GM19452 (cell line): ENCODE measurements at regions not wholly inside any gene's neighbourhood (a gene's known extent, or its start where the extent isn't known, plus 50 kb on each side); places are given as distances from the start of the nearest gene placed in this dataset.

Experiments used
- ATAC-seq: cut with Tn5 transposase; IDR thresholded peaks from one replicate; pipeline ENCODE4 v1.9.1; 2021; ENCODE audit not compliant: unreplicated experiment

DNA sequence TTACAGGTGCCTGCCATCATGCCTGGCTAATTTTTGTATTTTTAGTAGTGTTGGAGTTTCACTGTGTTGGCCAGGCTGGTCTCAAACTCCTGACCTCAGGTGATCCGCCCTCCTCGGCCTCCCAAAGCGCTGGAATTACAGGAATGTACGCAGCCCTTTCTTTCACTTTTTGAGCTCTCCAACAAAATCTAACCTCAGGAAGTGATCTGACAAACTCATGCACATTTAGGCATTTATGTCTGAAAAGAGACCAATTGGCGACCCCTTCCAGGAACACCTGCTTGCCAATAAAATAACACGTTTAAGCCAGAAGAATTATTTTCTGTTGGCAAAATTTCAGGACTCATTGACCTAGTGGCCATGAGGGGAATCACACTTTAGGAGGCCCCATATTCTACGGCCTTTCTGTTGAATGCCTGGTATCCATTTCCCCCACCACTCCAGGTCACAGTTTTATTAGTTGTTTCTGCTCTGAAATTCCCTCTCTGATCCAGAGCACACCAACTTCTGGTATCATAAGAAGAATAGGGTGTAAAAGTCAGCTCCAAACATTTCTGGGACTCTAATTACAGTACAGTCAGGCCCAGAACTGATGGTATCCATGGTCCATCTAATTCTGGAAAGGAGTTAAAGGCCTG lies 65.8 kb upstream of the FRMD4A start:
- no peak for ATAC-seq

DNA sequence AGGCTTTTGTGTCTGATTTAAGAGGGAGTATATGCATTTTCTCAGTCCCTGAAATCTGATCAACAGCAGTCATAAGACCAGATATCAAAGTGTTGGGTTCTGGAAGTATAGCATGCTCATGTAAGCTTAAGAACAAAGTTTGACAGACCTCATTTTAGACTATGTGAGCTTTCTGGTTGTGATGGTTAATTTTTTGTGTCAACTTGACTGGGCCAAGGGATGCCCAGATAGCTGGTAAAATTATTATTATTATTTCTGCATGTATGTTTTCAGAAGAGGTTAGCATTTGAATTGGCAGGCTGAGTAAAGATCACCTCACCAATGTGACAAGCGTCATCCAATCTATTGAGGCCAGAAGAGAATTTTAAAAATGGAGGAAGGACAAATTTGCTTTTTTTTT lies 63.5 kb upstream of the FRMD4A start:
- no peak for ATAC-seq

DNA sequence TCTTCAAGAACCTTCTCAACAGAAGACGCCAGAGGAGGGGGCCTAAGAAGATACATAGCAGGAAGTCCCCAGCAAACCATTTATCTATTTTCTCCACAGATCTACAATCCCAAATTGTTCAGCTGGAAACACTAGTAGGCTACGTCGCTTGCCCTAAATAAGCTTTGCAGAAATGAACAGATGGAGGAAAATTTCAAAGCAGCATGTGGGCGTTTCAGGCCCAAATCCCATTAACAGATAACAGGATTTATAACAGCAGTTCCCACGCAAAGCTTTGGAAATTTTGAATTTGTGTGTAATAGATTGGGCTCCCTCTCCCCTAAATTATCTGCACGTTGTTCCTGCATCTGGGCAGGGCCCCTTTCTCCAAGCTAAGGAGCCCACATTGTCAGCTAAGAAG lies 60.6 kb upstream of the FRMD4A start:
- no peak for ATAC-seq

DNA sequence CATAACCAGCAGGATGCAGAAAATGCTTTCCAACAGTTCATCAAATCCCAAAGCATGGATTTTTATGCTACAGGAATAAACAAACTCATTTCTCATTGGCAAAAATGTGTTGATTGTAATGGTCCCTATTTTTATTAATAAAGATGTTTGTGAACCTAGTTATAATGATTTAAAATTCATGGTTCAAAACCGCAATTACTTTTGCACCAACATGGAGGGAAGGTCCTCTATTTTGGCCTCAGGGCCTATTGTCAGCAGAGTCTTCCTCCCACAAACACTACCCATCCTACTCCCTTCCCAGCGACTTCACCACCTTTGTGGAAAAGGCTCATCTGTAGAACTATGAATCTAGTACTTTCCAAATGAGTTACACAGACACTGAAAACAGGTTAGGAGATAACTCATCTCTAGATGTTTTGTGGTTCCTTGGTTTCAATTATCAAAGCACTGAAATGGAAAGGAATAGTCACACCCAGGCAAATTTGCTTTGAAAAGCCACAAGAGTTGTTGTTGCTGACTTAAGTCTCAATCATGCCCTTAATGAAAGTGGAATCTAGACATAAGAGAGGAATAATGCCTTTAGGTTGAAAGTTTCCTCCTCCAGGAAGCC lies 59.4 kb upstream of the FRMD4A start:
- ATAC-seq: peak; percentile 92

DNA sequence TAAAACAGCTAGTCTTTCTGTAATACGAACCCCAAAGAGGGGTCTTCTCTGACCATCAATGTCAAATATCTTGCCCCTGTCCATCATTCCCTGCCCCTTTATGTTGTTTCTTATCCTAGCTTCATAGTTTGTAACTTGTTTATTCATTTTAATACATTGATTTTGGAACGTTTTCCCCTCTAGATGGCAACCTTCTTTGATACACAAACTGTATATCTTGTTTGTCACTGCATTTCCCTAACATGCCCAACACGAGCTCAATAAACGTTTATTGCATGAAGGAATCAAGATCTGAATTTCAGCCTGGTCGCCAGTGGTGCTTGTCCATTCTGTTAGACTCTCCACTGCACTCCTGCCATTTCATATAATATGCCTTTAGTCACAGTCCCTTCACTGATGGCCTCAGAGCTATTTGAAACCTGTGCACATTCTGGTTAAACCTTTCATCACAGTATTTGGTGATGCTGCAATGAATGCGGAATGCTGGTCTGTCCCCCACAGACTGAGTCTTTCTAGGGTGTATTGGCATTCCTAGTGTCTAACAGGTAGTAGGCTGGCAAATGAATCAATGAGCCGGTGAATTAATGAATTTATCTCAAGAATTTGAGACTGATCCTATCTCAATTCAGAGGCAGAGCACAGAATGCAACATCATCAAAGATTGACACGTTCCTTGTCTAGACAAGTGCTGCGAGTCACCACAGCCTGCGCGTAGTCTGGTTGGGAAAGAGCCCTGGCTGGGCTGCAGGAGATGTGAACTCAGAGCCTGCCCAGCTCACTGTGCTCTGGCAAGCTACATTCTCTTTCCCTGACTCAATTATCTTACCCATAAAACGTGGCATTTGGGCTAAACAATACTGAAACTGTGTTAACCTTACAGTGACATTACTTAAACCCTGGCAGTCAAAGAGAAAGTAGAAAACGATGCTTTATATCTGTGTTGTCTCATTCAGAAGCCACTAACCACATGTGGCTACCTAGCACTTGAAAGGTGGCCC lies 55.2 kb upstream of the FRMD4A start:
- no peak for ATAC-seq

DNA sequence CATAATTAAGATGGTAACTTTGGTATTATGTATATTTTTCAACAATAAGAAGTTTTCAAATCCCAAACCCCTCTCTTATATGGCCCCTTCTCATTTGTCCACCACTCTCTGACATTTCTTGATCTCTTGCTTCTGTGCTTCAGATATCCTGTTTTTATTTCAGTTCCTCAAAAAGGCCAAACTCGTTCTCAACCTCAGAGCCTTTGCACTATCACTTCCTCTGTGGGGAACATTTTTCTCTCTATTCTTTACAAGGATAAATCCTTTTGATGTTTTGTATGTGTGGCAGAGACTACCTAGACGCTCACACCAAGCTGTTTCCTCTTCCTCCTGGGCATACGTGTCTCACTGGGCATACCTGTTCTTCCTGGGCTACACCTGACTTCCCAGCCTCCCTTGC lies 54.2 kb upstream of the FRMD4A start:
- ATAC-seq: no peak

DNA sequence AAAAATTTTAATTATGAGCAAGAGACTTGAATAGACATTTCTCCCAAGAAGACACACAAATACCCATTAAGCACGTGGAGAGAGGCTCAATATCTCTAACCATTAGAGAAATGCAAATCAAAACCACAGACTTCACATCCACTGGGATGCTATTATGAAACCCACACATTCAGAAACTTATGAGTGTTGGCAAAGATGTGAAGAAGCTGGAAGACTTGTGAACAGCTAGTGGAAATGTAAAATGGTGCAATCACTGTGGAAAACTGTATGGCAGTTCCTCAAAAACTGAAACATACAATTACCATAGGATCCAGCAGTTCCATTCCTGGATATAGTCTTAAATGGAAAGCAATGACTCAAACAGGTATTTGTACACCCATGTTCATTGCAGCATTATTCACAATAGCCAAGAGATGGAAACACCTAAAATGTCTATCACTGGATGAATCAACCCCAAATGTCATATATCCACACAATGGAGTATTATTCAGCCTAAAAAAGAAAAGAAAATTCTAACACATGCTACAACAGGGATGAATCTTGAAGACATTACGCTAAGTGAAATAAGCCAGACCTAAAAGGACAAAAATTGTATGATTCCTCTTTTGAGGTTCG lies 53.5 kb upstream of the FRMD4A start:
- ATAC-seq: no peak

DNA sequence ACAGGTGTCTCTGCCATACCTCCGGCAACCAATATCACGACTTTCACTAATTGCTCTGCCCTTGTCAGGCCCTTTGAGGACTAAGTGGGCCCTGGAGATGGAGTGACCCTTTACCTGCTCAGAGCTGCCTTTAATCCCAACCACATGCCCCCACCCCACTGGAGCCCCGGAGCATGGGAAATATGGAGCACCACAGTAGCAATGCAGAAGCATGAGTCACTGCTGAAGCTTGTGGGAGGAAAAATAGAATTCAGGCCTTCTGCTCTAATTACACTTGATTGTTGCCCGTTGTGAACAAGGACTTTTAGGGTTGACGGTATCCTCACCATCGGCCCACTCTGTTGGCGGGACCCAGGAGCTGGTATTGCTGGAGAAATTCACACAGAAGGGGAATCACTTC lies 52.5 kb upstream of the FRMD4A start:
- ATAC-seq: no peak

DNA sequence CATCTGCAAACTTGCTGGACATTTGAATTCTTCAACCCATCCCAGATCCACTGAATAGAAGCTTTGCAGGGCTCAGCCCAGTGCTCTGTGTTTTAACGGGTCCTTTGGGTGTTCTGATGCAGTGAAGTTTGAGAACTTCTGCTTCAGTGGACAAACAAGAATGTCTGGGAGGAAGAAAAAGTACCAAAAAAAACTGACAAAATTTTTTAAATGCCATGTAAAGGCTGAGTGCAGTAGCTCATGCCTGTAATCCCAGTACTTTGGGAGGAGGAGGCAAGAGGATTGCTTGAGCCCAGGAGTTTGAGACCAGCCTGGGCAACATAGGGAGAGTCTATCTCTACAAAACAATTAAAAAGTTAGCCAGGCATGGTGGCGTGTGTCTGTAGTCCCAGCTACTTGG lies 51.8 kb upstream of the FRMD4A start:
- ATAC-seq: peak; percentile 14

DNA sequence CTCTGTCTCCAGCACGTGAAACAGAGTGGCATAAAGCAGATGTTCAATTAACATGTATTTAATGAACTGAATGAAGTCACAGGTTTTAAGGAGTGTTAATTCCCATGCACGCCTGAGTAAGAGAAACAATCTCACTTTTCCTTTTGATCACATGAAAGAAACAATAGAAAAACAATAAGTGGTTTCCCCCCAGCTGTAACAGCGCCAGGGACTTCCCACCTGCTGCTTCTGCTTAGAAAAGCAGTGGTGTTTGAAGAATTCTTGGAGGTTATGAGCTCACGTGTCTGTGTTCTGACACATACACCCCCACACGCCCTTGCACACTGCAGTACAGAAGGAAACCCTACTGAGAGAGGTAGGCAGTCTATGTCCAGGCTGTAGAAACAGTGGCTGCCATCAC lies 51.3 kb upstream of the FRMD4A start:
- peak; percentile 61 for ATAC-seq

DNA sequence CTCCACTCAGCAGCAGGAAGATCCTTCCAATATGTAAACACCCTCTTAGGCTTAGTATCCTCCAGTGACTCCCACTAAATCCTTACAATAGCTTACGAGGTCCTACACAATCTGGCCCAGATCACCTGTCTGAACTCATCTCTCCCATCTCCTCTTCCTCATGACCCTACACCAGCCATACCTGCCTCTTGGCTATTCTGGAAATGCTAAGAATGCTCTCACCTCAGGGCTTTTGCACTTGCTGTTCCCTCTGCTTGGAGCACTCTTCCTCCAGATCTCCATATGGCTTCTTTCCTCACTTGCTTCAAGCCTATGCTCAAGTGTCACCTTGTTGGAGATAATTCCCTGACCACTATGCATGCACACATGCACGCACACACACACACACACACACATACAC lies 50.8 kb upstream of the FRMD4A start:
- no peak for ATAC-seq

DNA sequence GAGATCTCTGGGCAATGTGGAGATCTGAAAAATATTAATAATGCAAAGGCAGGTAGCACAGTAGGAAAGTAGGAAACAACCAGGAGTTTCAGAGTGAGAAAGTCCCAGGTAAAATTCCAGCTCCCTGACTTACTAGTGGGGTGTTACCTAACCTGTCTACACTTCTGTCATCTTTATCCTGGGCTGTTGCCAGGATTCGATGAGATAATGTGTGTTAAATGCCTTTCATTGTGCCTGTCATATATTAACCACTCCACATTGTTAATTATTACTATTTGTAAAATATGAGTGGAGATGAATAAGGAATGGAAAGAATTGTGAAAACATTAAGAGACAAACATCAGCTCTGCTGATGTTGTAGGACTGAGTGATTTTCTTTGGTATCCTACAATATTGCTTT lies 50.0 kb upstream of the FRMD4A start:
- no peak for ATAC-seq
